Loucy (cell line): ENCODE measurements at regions not wholly inside any gene's neighbourhood (a gene's known extent, or its start where the extent isn't known, plus 50 kb on each side); places are given as distances from the start of the nearest gene placed in this dataset.

Source experiments
- H2AFZ ChIP-seq: fragments of 200-600 bp; sonication (generic); 2 replicates; pipeline ENCODE4 v1.6.0; 2016; ENCODE audit warnings: antibody characterized with exemption, mild to moderate bottlenecking, low read length, moderate library complexity
- H3F3A ChIP-seq: fragments of 200-600 bp; 2 replicates; pipeline ENCODE4 v1.6.0; 2016; ENCODE audit warnings: antibody characterized with exemption, low read depth, mild to moderate bottlenecking
- H3K27me3 ChIP-seq: fragments of 200-600 bp; sonication (generic); 2 replicates; pipeline ENCODE4 v1.6.1; 2014; ENCODE audit warnings: low read length, mild to moderate bottlenecking; ENCODE audit not compliant: insufficient read depth, poor library complexity, severe bottlenecking
- H3K36me3 ChIP-seq: fragments of 200-600 bp; sonication (generic); 2 replicates; pipeline ENCODE4 v1.6.1; 2016; ENCODE audit warnings: low read length; ENCODE audit not compliant: insufficient read depth
- H3K4me1 ChIP-seq: fragments of 200-600 bp; sonication (generic); 2 replicates; pipeline ENCODE4 v1.5.1; 2014; ENCODE audit warnings: low read length, mild to moderate bottlenecking; ENCODE audit not compliant: insufficient read depth, poor library complexity, severe bottlenecking
- H3K4me2 ChIP-seq: fragments of 200-600 bp; sonication (generic); 2 replicates; pipeline ENCODE4 v1.6.0; 2014; ENCODE audit warnings: antibody characterized with exemption, low read length, low read depth, mild to moderate bottlenecking; ENCODE audit not compliant: poor library complexity, severe bottlenecking
- H3K4me3 ChIP-seq: fragments of 200-600 bp; sonication (generic); 2 replicates; pipeline ENCODE4 v1.5.1; 2014; ENCODE audit warnings: low read length, mild to moderate bottlenecking, mixed read lengths; ENCODE audit not compliant: poor library complexity, severe bottlenecking
- H3K79me2 ChIP-seq: fragments of 200-600 bp; sonication (generic); 2 replicates; pipeline ENCODE4 v1.6.1; 2014; ENCODE audit warnings: low read length; ENCODE audit not compliant: insufficient read depth
- H3K9ac ChIP-seq: fragments of 200-600 bp; sonication (generic); 2 replicates; pipeline ENCODE4 v1.6.0; 2014; ENCODE audit warnings: mild to moderate bottlenecking, low read depth, low read length, moderate library complexity; ENCODE audit not compliant: poor library complexity, severe bottlenecking
- H3K9me2 ChIP-seq: fragments of 200-600 bp; sonication (generic); replicated peaks from 2 replicates; pipeline ENCODE4 v1.6.1; 2016; ENCODE audit warnings: low read depth, low read length, mixed read lengths
- H3K9me3 ChIP-seq: fragments of 200-600 bp; sonication (generic); 2 replicates; pipeline ENCODE4 v1.6.1; 2014; ENCODE audit warnings: mild to moderate bottlenecking, antibody characterized with exemption, low read length, low read depth; ENCODE audit not compliant: insufficient read depth
- H4K20me1 ChIP-seq: fragments of 200-600 bp; sonication (generic); 2 replicates; pipeline ENCODE4 v1.6.0; 2014; ENCODE audit warnings: antibody characterized with exemption, low read length, mild to moderate bottlenecking; ENCODE audit not compliant: insufficient read depth, poor library complexity, severe bottlenecking
- EZH2phosphoT487 ChIP-seq: fragments of 200-600 bp; IDR thresholded peaks from 2 replicates; pipeline ENCODE4 v1.6.1; 2018; ENCODE audit warnings: antibody characterized with exemption, mild to moderate bottlenecking, moderate library complexity, borderline replicate concordance
- TF ChIP-seq, protein P1 (sequence below): fragments of 200-600 bp; sonication (generic); conservative IDR thresholded peaks from 2 replicates; pipeline ENCODE4 v1.5.1; 2014; ENCODE audit warnings: mild to moderate bottlenecking, antibody characterized with exemption, low read length

DNA sequence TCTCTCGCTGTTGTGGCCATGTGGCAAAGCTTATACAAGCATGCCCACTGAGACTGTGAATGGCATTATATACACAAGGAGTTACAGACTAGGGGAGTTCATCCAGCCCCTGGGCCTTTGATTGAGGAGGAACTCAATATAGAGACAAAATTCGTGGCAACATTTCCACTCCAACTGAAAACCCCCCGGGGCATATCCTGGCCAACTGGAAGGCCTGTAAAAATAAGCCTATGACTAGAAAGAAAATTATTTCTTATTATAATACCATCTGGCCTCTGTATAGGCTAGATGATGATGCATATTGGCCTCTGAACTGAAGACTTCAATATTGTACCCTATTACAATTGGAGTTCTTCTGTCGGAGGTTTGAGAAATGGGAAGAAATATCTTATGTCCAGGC is 175.5 kb upstream of the GJE1 start:
- Histone ChIP-seq H3K4me1 (no peaks in the 10 kb centered on the region), H3K9me2 (no peaks in the 10 kb centered on the region), H3F3A (no peaks in the 10 kb centered on the region), H2AFZ (no peak overlapping the region), H3K36me3 (no peaks in the 10 kb centered on the region), H3K79me2 (no peaks in the 10 kb centered on the region), H3K9ac (no peak overlapping the region), H4K20me1 (no peaks in the 10 kb centered on the region), H3K9me3 (no peaks in the 10 kb centered on the region), H3K4me2 (no peak overlapping the region), H3K4me3 (no peak overlapping the region), H3K27me3 (no peaks in the 10 kb centered on the region)
- no peak for TF ChIP-seq EZH2phosphoT487
- TF ChIP-seq, protein P1, sequence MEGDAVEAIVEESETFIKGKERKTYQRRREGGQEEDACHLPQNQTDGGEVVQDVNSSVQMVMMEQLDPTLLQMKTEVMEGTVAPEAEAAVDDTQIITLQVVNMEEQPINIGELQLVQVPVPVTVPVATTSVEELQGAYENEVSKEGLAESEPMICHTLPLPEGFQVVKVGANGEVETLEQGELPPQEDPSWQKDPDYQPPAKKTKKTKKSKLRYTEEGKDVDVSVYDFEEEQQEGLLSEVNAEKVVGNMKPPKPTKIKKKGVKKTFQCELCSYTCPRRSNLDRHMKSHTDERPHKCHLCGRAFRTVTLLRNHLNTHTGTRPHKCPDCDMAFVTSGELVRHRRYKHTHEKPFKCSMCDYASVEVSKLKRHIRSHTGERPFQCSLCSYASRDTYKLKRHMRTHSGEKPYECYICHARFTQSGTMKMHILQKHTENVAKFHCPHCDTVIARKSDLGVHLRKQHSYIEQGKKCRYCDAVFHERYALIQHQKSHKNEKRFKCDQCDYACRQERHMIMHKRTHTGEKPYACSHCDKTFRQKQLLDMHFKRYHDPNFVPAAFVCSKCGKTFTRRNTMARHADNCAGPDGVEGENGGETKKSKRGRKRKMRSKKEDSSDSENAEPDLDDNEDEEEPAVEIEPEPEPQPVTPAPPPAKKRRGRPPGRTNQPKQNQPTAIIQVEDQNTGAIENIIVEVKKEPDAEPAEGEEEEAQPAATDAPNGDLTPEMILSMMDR: no peak

DNA sequence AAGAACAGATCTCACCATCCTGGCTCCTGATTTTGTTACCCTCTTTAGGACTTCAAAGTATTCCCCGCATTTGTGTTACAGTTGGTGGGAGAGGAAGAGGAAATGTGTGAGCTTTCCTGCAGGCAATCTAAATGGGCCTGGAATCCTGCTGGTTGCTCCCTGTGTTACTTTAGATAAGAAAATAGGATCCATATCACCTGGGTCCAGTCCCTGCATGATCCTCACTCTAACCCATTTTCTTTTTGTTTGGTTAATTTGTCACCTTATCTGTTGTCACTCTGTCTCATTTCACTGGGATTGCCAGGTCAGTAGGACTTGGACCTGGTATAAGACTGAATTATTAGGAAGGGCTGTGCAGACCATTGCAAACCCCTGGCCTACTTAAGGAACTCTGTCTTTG is 175.9 kb upstream of the GJE1 start:
- Histone ChIP-seq H3K9ac (no peak overlapping the region), H3K4me2 (no peak overlapping the region), H3K9me2 (no peaks in the 10 kb centered on the region), H3K27me3 (no peaks in the 10 kb centered on the region), H3K79me2 (no peaks in the 10 kb centered on the region), H3K4me1 (no peaks in the 10 kb centered on the region), H3F3A (no peaks in the 10 kb centered on the region), H2AFZ (no peak overlapping the region), H3K9me3 (no peaks in the 10 kb centered on the region), H4K20me1 (no peaks in the 10 kb centered on the region), H3K36me3 (no peaks in the 10 kb centered on the region), H3K4me3 (no peak overlapping the region)
- TF ChIP-seq, protein P1: no peak
- TF ChIP-seq EZH2phosphoT487: no peak

DNA sequence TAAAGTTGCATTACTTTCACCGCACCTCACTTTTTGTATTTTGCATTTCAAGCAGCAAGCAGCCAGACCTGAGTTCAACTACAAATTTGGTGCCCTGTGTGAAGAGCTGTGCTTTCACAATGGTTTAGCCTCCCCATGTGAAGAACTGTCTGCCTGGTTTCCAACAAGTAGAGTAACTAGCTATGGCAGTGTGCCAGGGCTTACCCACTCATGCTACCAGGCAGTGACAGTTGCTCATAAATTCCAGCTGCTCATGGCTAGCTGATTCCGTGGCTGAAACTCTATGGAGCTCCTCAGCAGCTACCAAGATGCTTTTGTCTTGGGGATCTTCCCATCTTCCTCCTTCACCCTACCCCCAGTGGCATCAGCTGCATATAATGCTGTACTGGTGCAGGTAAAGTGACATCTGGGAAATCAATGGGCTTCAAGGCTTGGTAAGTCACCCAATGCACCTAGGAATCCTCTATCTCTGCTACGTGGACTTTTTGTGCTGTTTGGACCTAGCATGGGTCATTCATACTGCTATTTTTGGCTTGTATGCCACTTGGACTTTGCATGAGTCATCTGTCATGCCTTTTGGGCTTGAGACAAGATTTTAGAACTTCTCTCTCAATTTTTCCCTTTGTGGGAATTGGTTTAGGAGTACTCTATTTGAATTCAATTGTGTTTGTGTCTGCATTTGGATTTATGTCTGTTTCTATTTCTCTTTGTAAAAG is 176.5 kb upstream of the GJE1 start:
- no peaks in the 10 kb centered on the region for H3K9me3 ChIP-seq
- H3K27me3 ChIP-seq: no peaks in the 10 kb centered on the region
- no peaks in the 10 kb centered on the region for H4K20me1 ChIP-seq
- H3K4me2 ChIP-seq: no peak overlapping the region
- no peak overlapping the region for H3K4me3 ChIP-seq
- no peaks in the 10 kb centered on the region for H3K4me1 ChIP-seq
- no peak overlapping the region for H2AFZ ChIP-seq
- no peaks in the 10 kb centered on the region for H3K79me2 ChIP-seq
- no peaks in the 10 kb centered on the region for H3F3A ChIP-seq
- H3K9ac ChIP-seq: no peak overlapping the region
- TF ChIP-seq EZH2phosphoT487: no peak
- TF ChIP-seq, protein P1: no peak
- H3K9me2 ChIP-seq: no peaks in the 10 kb centered on the region
- H3K36me3 ChIP-seq: no peaks in the 10 kb centered on the region
